CD14-positive monocyte (primary cell): ENCODE measurements at regions not wholly inside any gene's neighbourhood (a gene's known extent, or its start where the extent isn't known, plus 50 kb on each side); places are given as distances from the start of the nearest gene placed in this dataset.

Source experiments
- DNase-seq, 3 donors: peaks; one replicate each; pipeline ENCODE4 v3.0.0-alpha.2; 2011 to 2022
- H2AFZ ChIP-seq: 2 replicates; pipeline ENCODE4 v1.6.0; 2012; ENCODE audit warnings: mild to moderate bottlenecking, low read depth, low read length, inconsistent platforms; ENCODE audit not compliant: insufficient read depth, poor library complexity, severe bottlenecking
- H3K27ac ChIP-seq, 2 donors: 1 replicate in 1 of 2; 2 replicates in 1 of 2; pipeline ENCODE4 v1.5.1; 2012 to 2013; ENCODE audit warnings: low read length in 2 of 2, control low read depth in 1 of 2, inconsistent platforms in 1 of 2, low read depth in 1 of 2, mild to moderate bottlenecking in 1 of 2
- H3K27me3 ChIP-seq, 2 donors: one replicate each; pipeline versions ENCODE4 v1.6.0 to v1.6.1; 2011 to 2013; ENCODE audit warnings: low read length in 2 of 2; ENCODE audit not compliant: control insufficient read depth in 2 of 2, insufficient read depth in 2 of 2
- H3K36me3 ChIP-seq, 2 donors: replicated peaks in 1 of 2; 1 replicate in 1 of 2; 2 replicates in 1 of 2; pipeline versions ENCODE4 v1.5.1 to v1.6.1; 2012 to 2013; ENCODE audit warnings: low read length in 2 of 2, control low read depth in 1 of 2, inconsistent platforms in 1 of 2, mild to moderate bottlenecking in 1 of 2; ENCODE audit not compliant: insufficient read depth in 2 of 2, control insufficient read depth in 1 of 2
- H3K4me1 ChIP-seq, 2 donors: 1 replicate in 1 of 2; 2 replicates in 1 of 2; pipeline versions ENCODE4 v1.5.1 to v1.6.1; 2012 to 2013; ENCODE audit warnings: low read length in 2 of 2, control low read depth in 1 of 2, inconsistent platforms in 1 of 2, mild to moderate bottlenecking in 1 of 2, moderate library complexity in 1 of 2; ENCODE audit not compliant: insufficient read depth in 2 of 2, control insufficient read depth in 1 of 2
- H3K4me2 ChIP-seq: replicated peaks from 2 replicates; pipeline ENCODE3; 2012; ENCODE audit warnings: low read length, moderate library complexity, mild to moderate bottlenecking; ENCODE audit not compliant: poor library complexity, severe bottlenecking; ENCODE audit errors: extremely low read depth
- H3K4me3 ChIP-seq, 3 experiments: fragments of 200-600 bp in 1 of 3; sonication (generic) in 1 of 3; replicated peaks in 1 of 3; 1 replicate in 2 of 3; 2 replicates in 1 of 3; pipeline ENCODE4 v1.5.1; 2011 to 2013; ENCODE audit warnings: low read length in 3 of 3, mild to moderate bottlenecking in 3 of 3, control low read depth in 2 of 3, low read depth in 2 of 3, inconsistent platforms in 1 of 3, moderate library complexity in 1 of 3
- H3K79me2 ChIP-seq: 2 replicates; pipeline ENCODE4 v1.6.0; 2012; ENCODE audit warnings: mild to moderate bottlenecking, control low read depth, inconsistent platforms, low read length, moderate library complexity; ENCODE audit not compliant: insufficient read depth
- H3K9ac ChIP-seq: 2 replicates; pipeline ENCODE4 v1.6.0; 2017; ENCODE audit warnings: low read length, mild to moderate bottlenecking; ENCODE audit not compliant: insufficient read depth, poor library complexity, severe bottlenecking
- H3K9me3 ChIP-seq, 2 donors: replicated peaks in 1 of 2; 1 replicate in 1 of 2; 2 replicates in 1 of 2; pipeline versions ENCODE4 v1.5.1 to v1.6.1; 2012 to 2013; ENCODE audit warnings: low read length in 2 of 2, control low read depth in 1 of 2; ENCODE audit not compliant: control insufficient read depth in 1 of 2, insufficient read depth in 1 of 2
- H4K20me1 ChIP-seq: 2 replicates; pipeline ENCODE4 v1.6.0; 2012; ENCODE audit warnings: mild to moderate bottlenecking, low read length, control low read depth, moderate library complexity; ENCODE audit not compliant: insufficient read depth
- H3K27ac Mint-ChIP-seq, 7 donors: one replicate each; pipeline ENCODE4 v1.8.0; 2020; ENCODE audit warnings: mild to moderate bottlenecking in 7 of 7, mixed read lengths in 7 of 7, moderate library complexity in 6 of 7, inconsistent platforms in 2 of 7
- H3K27me3 Mint-ChIP-seq, 3 donors: one replicate each; pipeline ENCODE4 v1.8.0; 2021 to 2022; ENCODE audit warnings: low read depth in 3 of 3, mild to moderate bottlenecking in 3 of 3, mixed read lengths in 3 of 3, moderate library complexity in 3 of 3, inconsistent platforms in 1 of 3
- H3K36me3 Mint-ChIP-seq, 2 donors: one replicate each; pipeline ENCODE4 v1.8.0; 2020; ENCODE audit warnings: mixed read lengths in 2 of 2, inconsistent platforms in 1 of 2, mild to moderate bottlenecking in 1 of 2
- H3K4me1 Mint-ChIP-seq: one replicate; pipeline ENCODE4 v1.8.0; 2020; ENCODE audit warnings: mild to moderate bottlenecking, mixed read lengths
- H3K4me3 Mint-ChIP-seq, 2 donors: one replicate each; pipeline ENCODE4 v1.8.0; 2020; ENCODE audit warnings: mild to moderate bottlenecking in 2 of 2, mixed read lengths in 2 of 2, moderate library complexity in 1 of 2
- H3K9me3 Mint-ChIP-seq, 7 donors: one replicate each; pipeline ENCODE4 v1.8.0; 2020 to 2022; ENCODE audit warnings: mixed read lengths in 7 of 7, mild to moderate bottlenecking in 6 of 7, moderate library complexity in 6 of 7, inconsistent platforms in 2 of 7
- CTCF ChIP-seq: fragments of 200-600 bp; IDR thresholded peaks from one replicate; pipeline ENCODE4 v1.8.0; 2022; ENCODE audit warnings: antibody characterized with exemption, mild to moderate bottlenecking
- WGBS: methylation state at CpG from one replicate; pipeline ENCODE4 v1.1.5; 2013; ENCODE audit warnings: missing lambda C conversion rate; ENCODE audit not compliant: insufficient coverage; 5-methylcytosine and 5-hydroxymethylcytosine counted together
- intact Hi-C, 2 donors: fragments of 100-400 bp; cut with micrococcal nuclease; formaldehyde crosslinking; loops; one replicate each; pipeline versions ENCODE4 v1.15.0 to v1.15.1; 2023

GRCh38 chr2:225781145-225781544, 381.6 kb downstream of the NYAP2 start:
- no peak overlapping the region for H2AFZ ChIP-seq
- no peaks in the 10 kb centered on the region for H3K9me3 ChIP-seq
- TF ChIP-seq CTCF, result no peak
- no peaks in the 10 kb centered on the region for H4K20me1 ChIP-seq
- WGBS, result no CpG with 5 or more reads among the region's 2 CpGs
- Mint-ChIP-seq H3K4me1 (no peaks in the 10 kb centered on the region), H3K9me3 (peaks cover 0 to 5% (median 0%) of the 10 kb centered on the region in 7 donors), H3K27me3 (no peaks in the 10 kb centered on the region), H3K36me3 (no peaks in the 10 kb centered on the region), H3K4me3 (no peak overlapping the region), H3K27ac (no peak overlapping the region)
- no peak overlapping the region for H3K4me2 ChIP-seq
- no peaks in the 10 kb centered on the region for H3K79me2 ChIP-seq
- H3K4me1 ChIP-seq, result no peaks in the 10 kb centered on the region
- no peak for DNase-seq
- H3K9ac ChIP-seq, result no peak overlapping the region
- H3K4me3 ChIP-seq, result no peak overlapping the region
- H3K27ac ChIP-seq, result no peak overlapping the region
- H3K36me3 ChIP-seq, result no peaks in the 10 kb centered on the region
- H3K27me3 ChIP-seq, result no peaks in the 10 kb centered on the region
- intact Hi-C loops, result no loop called here

- Histone ChIP-seq H3K4me3 (no peak overlapping the region), H3K9ac (no peak overlapping the region), H4K20me1 (no peaks in the 10 kb centered on the region), H3K79me2 (no peaks in the 10 kb centered on the region), H2AFZ (no peak overlapping the region), H3K9me3 (peaks cover 0 to 2% of the 10 kb centered on the region in 2 donors), H3K36me3 (no peaks in the 10 kb centered on the region), H3K4me2 (no peak overlapping the region), H3K4me1 (no peaks in the 10 kb centered on the region), H3K27me3 (no peaks in the 10 kb centered on the region), H3K27ac (no peak overlapping the region)
- Mint-ChIP-seq H3K27ac (no peak overlapping the region), H3K36me3 (no peaks in the 10 kb centered on the region), H3K4me1 (no peaks in the 10 kb centered on the region), H3K9me3 (peaks cover 0 to 5% (median 1%) of the 10 kb centered on the region in 7 donors), H3K4me3 (no peak overlapping the region), H3K27me3 (peaks cover 0 to 2% (median 0%) of the 10 kb centered on the region in 3 donors)
- TF ChIP-seq CTCF, result no peak
- intact Hi-C loops, result no loop called here
- no peak for DNase-seq
- 100% methylated on average over 1 of the region's 1 CpG for WGBS
Measured at GRCh38 chr2:225779829-225780228, 380.3 kb downstream of the NYAP2 start.
